ENCODE measurements at regions not wholly inside any gene's neighbourhood (a gene's known extent, or its start where the extent isn't known, plus 50 kb on each side); places are given as distances from the start of the nearest gene placed in this dataset.

GRCh38 chr4:33134366-33134765 lies 2414.2 kb downstream of the PCDH7 start:
- TF ChIP-seq EZH2 (IDR thresholded peaks at IDR 0.05; ENCODE audit: borderline replicate concordance, low read depth, low read length, poor library complexity, severe bottlenecking) (no peak), CTCF (conservative IDR thresholded peaks at IDR 0.05; ENCODE audit: low read depth, low read length) (no peak)
